Activated CD8-positive, alpha-beta memory T cell treated with anti-CD3 and anti-CD28 coated beads, Interleukin-2, amount 50 U/mL, for 4 hours (primary cell): ENCODE measurements at regions not wholly inside any gene's neighbourhood (a gene's known extent, or its start where the extent isn't known, plus 50 kb on each side); places are given as distances from the start of the nearest gene placed in this dataset.

Source experiments
- DNase-seq: peaks from one replicate; pipeline ENCODE4 v3.0.0-alpha.2; 2020

- DNase-seq = no peak
Observed at GRCh38 chr10:2124135-2124534, 386.8 kb upstream of the ADARB2 start.

- DNase-seq = no peak
Observed at GRCh38 chr10:2122431-2123124, 385.3 kb upstream of the ADARB2 start.

GRCh38 chr10:2121929-2122328 is 384.6 kb upstream of the ADARB2 start:
- DNase-seq = no peak

GRCh38 chr10:2121315-2121714 is 384.0 kb upstream of the ADARB2 start:
- no peak for DNase-seq

GRCh38 chr10:2120746-2121145 is 383.4 kb upstream of the ADARB2 start:
- no peak for DNase-seq

GRCh38 chr10:2119316-2119715 is 382.0 kb upstream of the ADARB2 start:
- DNase-seq = no peak

GRCh38 chr10:2118201-2118600 is 380.9 kb upstream of the ADARB2 start:
- DNase-seq = no peak

- no peak for DNase-seq
Observed at GRCh38 chr10:2117641-2118040, 380.3 kb upstream of the ADARB2 start.

- DNase-seq = no peak
Observed at GRCh38 chr10:2111965-2112364, 374.6 kb upstream of the ADARB2 start.

GRCh38 chr10:2108496-2108895 is 371.2 kb upstream of the ADARB2 start:
- no peak for DNase-seq

- no peak for DNase-seq
Observed at GRCh38 chr10:2106641-2107040, 369.3 kb upstream of the ADARB2 start.

GRCh38 chr10:2099321-2099720 is 362.0 kb upstream of the ADARB2 start:
- DNase-seq = no peak

- DNase-seq = no peak
Observed at GRCh38 chr10:2097937-2098336, 360.6 kb upstream of the ADARB2 start.

GRCh38 chr10:2094171-2094570 is 356.8 kb upstream of the ADARB2 start:
- no peak for DNase-seq

GRCh38 chr10:2083591-2083990 is 346.3 kb upstream of the ADARB2 start:
- no peak for DNase-seq

- no peak for DNase-seq
Observed at GRCh38 chr10:2081501-2081900, 344.2 kb upstream of the ADARB2 start.

- no peak for DNase-seq
Observed at GRCh38 chr10:2079603-2080078, 342.3 kb upstream of the ADARB2 start.

GRCh38 chr10:2077231-2077630 is 339.9 kb upstream of the ADARB2 start:
- no peak for DNase-seq

GRCh38 chr10:2076528-2076927 is 339.2 kb upstream of the ADARB2 start:
- no peak for DNase-seq

- DNase-seq = no peak
Observed at GRCh38 chr10:2067015-2067414, 329.7 kb upstream of the ADARB2 start.

GRCh38 chr10:2054728-2055127 is 317.4 kb upstream of the ADARB2 start:
- DNase-seq = no peak

GRCh38 chr10:2053805-2054204 is 316.5 kb upstream of the ADARB2 start:
- no peak for DNase-seq

- no peak for DNase-seq
Observed at GRCh38 chr10:2051108-2051507, 313.8 kb upstream of the ADARB2 start.

GRCh38 chr10:2049560-2049959 is 312.2 kb upstream of the ADARB2 start:
- DNase-seq = no peak

- no peak for DNase-seq
Observed at GRCh38 chr10:2048337-2048973, 311.1 kb upstream of the ADARB2 start.
